ENCODE measurements at regions not wholly inside any gene's neighbourhood (a gene's known extent, or its start where the extent isn't known, plus 50 kb on each side); places are given as distances from the start of the nearest gene placed in this dataset.

DNA sequence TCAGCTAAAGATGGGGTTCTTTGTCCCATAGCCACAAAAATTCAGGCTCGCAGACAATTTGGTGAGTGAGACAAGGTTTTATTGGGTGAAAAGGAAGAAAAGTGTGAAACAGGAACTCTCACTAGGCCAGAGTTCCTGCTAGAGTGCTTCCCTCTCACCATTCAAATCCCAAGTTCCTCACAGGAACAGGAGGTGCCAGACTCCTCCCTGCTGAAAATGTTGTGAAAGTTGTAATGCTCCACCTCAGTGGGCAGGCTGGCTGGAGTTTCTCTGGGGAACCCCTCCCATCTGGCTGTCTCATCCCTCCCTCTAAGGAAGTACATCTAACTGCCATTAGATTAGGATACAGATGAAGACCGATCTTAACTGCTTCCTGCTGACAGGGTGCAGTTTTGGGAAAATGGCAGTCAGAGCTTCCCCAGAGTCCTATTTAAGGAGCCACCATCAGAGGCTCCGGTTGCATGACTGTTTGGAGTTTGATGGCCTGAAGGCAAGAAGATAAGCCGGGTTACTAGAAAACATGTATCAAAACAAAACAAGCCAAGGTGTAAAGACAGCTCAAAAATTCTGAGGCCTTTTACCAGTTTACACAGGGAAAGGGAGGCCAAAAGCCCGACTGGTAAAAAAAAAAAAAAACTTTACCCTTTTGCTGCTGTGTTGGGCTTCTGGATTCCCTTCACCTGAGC, 127.6 kb downstream of the FSCB start:
- ATAC-seq, result no peak
- POLR2A ChIA-PET, result no interaction called here
- Histone ChIP-seq H3K9me3 (ENCODE audit: control insufficient read depth, insufficient read depth, low read depth, low read length) (peaks cover 4% of the 10 kb centered on the region), H3K27me3 (ENCODE audit: control insufficient read depth, insufficient read depth, low read length) (no peaks in the 10 kb centered on the region), H3K4me3 (ENCODE audit: low read depth in 2 of 2, low read length in 2 of 2) (no peak overlapping the region), H3K36me3 (ENCODE audit: control insufficient read depth, insufficient read depth, low read length) (no peaks in the 10 kb centered on the region), H3K27ac (ENCODE audit: low read length) (no peak overlapping the region), H3K4me1 (ENCODE audit: control insufficient read depth, insufficient read depth, low read length) (no peaks in the 10 kb centered on the region)
- intact Hi-C loops (cut with micrococcal nuclease; ENCODE audit: unreplicated experiment) (no loop called here), in situ Hi-C loops (cut with HindIII; ENCODE audit: low pct_unique_long_range_greater_than_20kb, low sequenced_read_pairs) (no loop called here)
- no TSS peak for BruUV-seq (replicated peaks)
- TF ChIP-seq, protein P1, sequence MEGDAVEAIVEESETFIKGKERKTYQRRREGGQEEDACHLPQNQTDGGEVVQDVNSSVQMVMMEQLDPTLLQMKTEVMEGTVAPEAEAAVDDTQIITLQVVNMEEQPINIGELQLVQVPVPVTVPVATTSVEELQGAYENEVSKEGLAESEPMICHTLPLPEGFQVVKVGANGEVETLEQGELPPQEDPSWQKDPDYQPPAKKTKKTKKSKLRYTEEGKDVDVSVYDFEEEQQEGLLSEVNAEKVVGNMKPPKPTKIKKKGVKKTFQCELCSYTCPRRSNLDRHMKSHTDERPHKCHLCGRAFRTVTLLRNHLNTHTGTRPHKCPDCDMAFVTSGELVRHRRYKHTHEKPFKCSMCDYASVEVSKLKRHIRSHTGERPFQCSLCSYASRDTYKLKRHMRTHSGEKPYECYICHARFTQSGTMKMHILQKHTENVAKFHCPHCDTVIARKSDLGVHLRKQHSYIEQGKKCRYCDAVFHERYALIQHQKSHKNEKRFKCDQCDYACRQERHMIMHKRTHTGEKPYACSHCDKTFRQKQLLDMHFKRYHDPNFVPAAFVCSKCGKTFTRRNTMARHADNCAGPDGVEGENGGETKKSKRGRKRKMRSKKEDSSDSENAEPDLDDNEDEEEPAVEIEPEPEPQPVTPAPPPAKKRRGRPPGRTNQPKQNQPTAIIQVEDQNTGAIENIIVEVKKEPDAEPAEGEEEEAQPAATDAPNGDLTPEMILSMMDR (IDR thresholded peaks at IDR 0.05), result no peak
- TF ChIP-seq TCF7L2 (IDR thresholded peaks at IDR 0.05; ENCODE audit: low read depth, low read length), result no peak
- TF ChIP-seq SIN3A (IDR thresholded peaks at IDR 0.05; ENCODE audit: borderline replicate concordance, insufficient read depth, low read depth, low read length), result no peak
- TF ChIP-seq, protein P2, sequence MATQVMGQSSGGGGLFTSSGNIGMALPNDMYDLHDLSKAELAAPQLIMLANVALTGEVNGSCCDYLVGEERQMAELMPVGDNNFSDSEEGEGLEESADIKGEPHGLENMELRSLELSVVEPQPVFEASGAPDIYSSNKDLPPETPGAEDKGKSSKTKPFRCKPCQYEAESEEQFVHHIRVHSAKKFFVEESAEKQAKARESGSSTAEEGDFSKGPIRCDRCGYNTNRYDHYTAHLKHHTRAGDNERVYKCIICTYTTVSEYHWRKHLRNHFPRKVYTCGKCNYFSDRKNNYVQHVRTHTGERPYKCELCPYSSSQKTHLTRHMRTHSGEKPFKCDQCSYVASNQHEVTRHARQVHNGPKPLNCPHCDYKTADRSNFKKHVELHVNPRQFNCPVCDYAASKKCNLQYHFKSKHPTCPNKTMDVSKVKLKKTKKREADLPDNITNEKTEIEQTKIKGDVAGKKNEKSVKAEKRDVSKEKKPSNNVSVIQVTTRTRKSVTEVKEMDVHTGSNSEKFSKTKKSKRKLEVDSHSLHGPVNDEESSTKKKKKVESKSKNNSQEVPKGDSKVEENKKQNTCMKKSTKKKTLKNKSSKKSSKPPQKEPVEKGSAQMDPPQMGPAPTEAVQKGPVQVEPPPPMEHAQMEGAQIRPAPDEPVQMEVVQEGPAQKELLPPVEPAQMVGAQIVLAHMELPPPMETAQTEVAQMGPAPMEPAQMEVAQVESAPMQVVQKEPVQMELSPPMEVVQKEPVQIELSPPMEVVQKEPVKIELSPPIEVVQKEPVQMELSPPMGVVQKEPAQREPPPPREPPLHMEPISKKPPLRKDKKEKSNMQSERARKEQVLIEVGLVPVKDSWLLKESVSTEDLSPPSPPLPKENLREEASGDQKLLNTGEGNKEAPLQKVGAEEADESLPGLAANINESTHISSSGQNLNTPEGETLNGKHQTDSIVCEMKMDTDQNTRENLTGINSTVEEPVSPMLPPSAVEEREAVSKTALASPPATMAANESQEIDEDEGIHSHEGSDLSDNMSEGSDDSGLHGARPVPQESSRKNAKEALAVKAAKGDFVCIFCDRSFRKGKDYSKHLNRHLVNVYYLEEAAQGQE (IDR thresholded peaks at IDR 0.05; ENCODE audit: insufficient read depth in 1 of 2, low read depth in 2 of 2, low read length in 1 of 2), result no peak
- TF ChIP-seq POLR2AphosphoS5 (IDR thresholded peaks at IDR 0.05; ENCODE audit: low read depth, low read length), result no peak
- CTCF ChIA-PET, result no interaction called here
- DNase-seq (ENCODE audit: low read depth, low spot score), result no peak

DNA sequence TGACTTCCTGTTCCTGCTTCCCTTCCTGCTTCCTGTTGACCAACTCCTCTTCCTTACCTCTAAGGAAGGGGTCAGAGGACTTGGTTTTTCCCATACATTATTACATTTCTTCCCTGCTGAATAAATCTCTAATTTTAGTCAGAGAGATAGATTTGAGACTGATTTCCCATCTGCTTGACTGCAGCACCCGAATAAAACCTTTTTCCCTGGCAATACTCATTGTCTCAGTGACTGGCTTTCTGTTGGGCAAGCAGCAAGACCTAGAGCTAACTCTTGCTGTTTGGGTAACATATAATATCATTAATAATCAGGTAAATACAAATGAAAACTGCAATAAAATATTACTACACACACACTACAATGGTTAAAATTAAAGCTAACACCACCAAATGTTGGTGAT, 132.2 kb downstream of the FSCB start:
- ChIA-PET POLR2A (no interaction called here), CTCF (no interaction called here)
- Histone ChIP-seq H3K4me3 (ENCODE audit: low read depth in 2 of 2, low read length in 2 of 2) (no peak overlapping the region), H3K36me3 (ENCODE audit: control insufficient read depth, insufficient read depth, low read length) (no peaks in the 10 kb centered on the region), H3K27me3 (ENCODE audit: control insufficient read depth, insufficient read depth, low read length) (no peaks in the 10 kb centered on the region), H3K4me1 (ENCODE audit: control insufficient read depth, insufficient read depth, low read length) (no peaks in the 10 kb centered on the region), H3K27ac (ENCODE audit: low read length) (no peak overlapping the region), H3K9me3 (ENCODE audit: control insufficient read depth, insufficient read depth, low read depth, low read length) (peaks cover 7% of the 10 kb centered on the region)
- DNase-seq (ENCODE audit: low read depth, low spot score), result no peak
- in situ Hi-C loops (cut with HindIII; ENCODE audit: low pct_unique_long_range_greater_than_20kb, low sequenced_read_pairs) (no loop called here), intact Hi-C loops (cut with micrococcal nuclease; ENCODE audit: unreplicated experiment) (no loop called here)
- TF ChIP-seq, protein P2 (IDR thresholded peaks at IDR 0.05; ENCODE audit: insufficient read depth in 1 of 2, low read depth in 2 of 2, low read length in 1 of 2), result no peak
- TF ChIP-seq SIN3A (IDR thresholded peaks at IDR 0.05; ENCODE audit: borderline replicate concordance, insufficient read depth, low read depth, low read length), result no peak
- TF ChIP-seq, protein P1 (IDR thresholded peaks at IDR 0.05), result no peak
- no peak for TF ChIP-seq POLR2AphosphoS5 (IDR thresholded peaks at IDR 0.05; ENCODE audit: low read depth, low read length)
- TF ChIP-seq TCF7L2 (IDR thresholded peaks at IDR 0.05; ENCODE audit: low read depth, low read length), result no peak
- no TSS peak for BruUV-seq (replicated peaks)
- ATAC-seq, result no peak

Data from Panc1 (cell line).